ENCODE measurements at regions not wholly inside any gene's neighbourhood (a gene's known extent, or its start where the extent isn't known, plus 50 kb on each side); places are given as distances from the start of the nearest gene placed in this dataset.

DNA sequence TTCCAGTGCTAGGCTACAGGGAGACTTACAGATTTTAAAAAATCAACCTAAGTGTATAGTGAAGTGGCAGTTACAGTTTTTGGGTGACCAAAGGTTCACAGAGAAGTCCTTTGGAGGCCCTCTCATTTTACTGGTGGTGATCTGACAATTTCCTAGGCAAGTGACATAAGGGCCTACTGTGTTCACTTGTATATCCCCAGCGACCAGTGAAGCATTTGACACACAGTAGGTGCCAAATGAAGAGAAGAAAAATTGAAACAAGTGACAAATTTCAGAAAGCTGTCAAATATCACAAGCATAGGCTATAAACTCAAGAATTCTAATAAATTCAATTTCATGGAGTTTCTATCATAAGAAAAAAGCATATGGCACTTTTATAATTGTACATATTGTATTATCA is 89.5 kb downstream of the RPL22L1 start:
- DNase-seq: no peak

DNA sequence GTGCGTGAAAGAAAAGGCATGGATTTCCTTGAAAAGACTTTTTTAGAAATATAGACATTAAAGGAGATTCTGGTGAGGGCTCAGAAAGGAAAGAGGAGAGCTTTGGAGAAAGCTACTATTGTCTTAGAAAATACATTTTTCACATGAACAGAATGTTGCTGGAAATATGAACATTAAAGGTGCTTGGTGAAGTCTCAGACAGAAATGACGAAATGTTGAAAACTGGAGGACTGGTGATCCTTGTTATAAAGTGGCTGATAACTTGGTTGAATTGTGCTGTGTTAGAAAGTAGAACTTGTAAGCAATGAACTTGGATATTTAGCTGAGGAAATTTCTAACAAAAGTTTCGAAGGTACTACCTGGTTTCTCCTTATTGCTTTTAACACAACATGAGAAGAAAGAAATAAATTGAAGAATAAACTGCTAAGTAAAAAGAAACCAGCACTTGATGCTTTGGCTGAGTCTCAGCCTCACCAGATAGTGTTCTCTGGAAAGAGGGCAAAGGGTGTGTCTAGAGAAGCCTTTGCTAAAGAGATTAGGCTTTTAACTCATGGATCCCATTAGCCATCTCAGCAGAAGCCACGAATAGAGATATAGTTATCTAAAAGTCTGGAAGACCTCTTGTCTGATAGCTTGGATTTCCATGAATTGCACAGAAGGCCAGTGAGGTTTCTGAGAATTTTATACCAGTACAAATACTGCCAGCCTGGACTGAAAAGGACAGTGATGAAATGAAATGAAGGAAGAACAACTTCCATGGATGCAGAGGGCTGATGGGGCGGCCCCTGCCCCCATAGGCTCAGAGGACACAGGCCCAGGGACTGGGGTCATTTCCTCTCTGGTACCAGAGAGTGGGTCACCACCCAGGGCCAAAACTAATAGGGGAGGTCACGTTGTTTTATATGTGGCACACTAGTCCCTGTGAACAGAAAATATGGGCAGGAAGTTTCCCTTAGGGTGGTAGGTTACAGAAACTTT is 91.5 kb downstream of the RPL22L1 start:
- no peak for DNase-seq

DNA sequence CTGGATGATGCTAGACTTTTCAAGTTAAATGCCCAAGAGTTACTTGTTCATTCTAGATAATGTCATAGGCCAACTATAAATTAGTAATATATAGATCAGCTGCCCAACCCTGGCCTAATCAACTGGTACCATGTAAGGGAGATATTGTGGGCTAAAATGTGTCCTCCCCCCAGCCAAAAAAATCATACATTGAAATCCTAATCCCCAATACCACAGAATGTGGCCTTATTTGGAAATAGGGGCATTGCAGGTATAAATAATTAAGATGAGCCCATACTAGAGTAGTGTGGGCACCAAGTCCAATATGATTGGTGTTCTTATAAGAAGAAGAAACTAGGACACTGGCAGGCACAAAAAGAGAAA is 92.5 kb downstream of the RPL22L1 start:
- no peak for DNase-seq

DNA sequence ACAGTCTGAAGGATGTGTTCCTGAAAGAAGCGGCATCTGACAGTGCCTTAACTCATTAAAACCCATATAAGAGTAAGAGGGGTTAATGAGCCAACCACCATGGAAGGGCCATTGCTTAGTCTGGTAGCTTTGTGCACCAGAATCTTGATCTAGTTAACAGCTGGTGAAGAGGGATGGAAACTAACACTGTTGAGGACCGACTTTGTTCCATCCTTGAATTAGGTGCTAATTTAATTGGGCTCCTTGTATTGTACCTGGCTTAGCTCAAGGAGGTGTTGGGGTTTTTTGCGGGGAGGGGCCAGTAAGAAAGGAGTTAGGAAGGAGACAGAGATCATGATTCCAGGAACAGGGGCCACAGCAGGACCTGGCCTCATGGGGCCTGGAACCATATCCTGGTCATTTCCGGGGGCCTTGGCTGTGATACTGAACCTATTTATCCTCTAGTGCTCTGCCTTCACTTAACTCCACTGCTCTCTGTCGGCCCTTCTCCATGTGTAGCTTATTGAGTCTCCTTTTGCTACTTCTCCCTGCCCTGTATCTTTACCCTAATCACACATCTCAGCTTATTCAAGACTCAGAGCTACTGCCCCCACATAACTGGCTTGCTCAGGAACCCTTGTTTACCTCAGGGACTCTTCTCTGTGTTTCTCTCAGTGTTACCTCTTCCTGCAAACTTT is 93.0 kb downstream of the RPL22L1 start:
- no peak for DNase-seq

DNA sequence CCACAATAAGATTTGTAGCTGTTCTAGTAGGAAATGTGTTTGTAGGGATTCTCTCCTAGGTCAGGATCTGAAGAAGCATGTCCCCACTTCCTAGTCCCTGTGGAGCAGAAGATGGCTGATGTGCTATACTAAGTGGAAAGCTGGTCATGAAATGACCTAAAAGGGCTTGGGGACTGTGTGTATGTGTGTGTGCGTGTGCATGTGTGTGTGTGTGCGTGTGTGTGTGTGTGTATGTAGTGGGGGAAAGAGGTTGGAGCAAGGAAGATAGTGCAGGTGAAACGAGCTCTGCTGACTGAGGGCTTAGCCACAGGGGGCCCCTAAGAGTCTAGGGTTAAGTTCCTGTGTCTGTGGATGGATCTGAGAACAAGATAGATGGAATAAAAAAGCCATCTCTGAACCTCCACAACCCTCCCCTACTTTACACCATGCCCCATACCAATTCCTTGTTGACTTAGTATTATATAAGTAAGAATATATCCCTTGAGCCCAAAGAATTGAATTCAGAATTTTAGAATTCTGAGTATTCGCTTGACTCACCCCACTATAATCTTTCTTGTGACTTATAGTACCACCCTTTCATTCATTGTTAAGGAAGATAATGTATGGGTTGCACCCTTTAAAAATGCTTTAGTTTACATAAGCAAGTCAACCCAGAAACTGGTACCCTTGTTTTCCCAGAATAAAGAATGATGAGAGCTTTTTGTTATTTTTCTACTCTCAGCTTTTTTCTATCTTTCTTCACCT is 96.1 kb downstream of the RPL22L1 start:
- DNase-seq: no peak

DNA sequence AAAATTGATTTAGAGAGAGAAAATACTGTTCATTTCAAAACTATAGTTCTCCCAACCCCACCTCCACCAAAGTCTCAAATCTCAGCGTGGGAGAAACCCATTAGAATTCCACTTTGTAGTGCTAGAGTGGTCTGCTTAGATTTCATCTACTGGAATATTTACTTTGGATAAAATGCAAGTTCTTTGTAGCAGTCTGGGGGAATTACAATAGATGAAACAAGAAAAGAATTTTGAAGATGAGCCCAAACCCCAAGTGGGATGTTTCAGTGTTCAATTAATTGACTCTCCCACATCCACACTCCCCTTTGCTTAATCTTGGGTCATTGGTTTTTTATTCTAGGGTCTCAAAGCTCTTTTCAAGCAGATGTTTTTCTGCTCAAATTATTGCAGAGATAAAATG is 97.8 kb downstream of the RPL22L1 start:
- no peak for DNase-seq

DNA sequence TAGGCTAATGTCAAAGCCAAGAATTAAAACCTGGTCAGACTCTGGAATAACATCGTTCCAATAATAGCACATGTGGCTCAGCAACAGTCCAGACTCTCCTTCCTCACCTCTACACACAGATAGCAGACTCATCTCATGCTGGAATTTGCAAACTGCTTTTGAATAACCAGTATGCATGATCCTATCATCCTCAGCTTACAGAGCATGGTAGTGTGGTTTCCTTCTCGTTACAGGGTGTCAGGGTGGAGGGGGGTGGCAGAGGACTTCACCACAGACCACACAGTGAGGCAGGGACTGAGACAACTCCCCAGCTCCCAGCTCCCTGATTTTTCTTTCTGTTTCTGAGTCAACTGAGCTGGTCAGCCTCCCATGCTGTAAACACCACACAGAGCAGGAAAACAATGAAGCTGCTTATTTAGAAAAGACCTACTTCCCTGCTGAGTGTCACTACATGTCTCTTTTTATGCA is 101.6 kb downstream of the RPL22L1 start:
- no peak for DNase-seq

DNA sequence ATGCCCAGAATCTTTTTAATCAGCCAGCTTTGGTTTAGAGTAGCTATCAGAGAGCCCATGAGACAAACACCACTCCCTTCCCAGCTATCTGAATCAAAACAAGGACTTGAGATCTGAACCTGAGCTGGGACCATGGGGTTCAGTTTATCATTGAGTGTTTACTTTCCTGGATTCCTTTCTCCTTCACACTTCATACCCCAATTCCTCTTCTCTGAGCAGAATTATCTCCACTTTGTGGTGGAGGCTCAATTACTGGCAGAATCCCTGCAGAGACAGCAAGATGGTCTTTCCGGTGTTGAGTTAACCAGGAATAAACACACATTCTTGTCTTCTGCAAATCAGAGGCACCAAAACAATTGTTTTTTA is 102.4 kb downstream of the RPL22L1 start:
- DNase-seq: no peak

DNA sequence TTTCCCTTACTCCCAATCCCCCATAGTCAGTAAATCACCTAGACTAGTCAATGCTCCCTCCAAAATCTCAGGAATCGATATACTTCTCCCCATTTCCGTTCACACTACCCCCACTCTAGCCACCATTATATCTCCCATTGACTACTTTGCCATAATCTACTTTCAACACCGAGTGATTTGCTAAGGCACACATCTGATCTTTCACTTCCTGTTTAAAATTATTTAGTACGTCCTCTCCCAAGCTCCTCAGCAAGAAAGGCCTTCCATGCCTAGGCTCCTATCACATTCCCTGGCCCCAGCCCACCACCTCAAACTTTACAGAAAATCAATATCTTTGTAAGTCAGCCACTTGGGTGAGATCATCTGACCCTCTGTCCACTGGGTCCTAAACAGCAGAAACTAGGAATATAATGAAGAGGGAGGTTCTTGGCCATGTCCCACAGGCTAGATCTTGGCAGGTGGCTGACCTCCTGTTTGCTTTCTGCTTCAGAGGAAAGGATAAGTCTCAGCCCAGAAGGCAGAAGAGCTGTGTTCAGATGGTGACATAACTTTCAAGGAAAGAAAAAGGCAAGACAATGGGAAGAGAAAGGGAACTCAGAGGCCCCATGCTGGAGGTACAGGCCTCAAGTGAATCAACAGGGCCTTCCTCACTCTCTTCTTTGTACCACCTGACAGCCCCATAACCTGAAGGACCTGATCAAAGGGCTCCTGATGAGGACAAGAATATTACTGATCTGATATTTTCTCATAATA is 103.0 kb downstream of the RPL22L1 start:
- DNase-seq: no peak

DNA sequence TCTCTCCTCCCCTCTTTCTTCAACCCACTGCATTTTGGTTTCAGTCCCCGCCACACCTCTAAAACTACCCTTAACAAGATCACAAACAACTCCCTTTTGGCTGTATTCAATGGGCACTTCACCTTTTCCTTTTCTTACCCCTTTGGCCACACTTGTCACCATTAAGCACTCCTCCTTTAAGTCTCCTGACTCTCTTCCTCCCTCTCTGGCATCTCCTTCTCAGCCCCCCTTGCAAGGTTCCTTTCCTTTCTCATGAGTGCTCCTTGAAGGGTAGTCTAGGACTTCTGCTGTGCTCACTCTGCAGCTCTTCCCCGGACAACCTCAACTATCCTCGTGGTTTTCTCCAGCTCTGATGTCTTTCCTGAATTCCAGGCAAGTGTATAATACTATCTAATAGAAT is 103.7 kb downstream of the RPL22L1 start:
- no peak for DNase-seq

DNA sequence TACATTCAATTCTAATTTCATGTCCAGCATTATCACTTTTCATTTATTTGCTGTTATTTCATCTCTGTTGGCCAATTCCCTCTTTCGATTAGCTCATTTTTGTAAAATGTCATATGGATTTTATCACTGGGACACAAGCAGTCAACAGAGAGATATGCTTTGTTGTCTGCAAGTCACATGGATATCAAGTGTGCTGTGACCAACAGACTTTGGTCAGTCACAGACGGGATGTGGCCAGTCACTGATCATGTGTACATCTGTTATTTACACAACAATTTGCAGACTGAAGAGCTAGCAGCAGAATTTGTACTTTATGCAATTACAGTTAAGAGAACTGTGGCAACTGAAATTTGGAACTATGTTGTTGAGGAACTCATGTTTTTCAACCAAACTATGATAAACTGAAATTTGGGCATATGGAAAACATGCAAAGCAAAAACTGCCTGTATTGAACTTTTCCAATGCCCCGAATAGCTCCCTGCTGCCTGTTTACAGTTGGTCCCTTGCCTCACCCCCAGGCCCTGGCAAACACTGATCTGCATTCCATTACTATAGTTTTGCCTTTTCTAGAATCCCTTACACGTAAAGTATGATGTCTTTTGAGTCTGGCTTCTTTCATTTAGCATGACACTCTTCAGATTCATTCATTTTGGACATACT is 104.4 kb downstream of the RPL22L1 start:
- no peak for DNase-seq

DNA sequence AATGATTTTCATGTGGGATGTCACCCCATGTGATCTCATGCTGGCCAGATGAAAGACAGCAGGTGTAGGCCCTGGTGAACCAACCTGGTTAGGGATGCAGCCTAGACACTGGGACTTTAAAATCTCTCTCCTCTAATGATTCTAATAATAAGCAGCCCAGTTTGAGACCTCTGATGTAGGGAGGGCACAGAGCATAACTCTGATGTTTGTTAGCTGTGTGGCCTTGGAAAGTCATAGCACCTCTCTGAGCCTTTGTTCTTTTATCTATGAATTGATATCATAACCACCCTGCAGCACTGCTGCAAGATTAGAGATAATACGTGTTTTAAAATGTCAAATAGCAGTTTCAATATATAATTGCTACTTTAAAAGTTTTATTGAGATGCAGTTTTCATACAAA is 106.0 kb downstream of the RPL22L1 start:
- no peak for DNase-seq

DNA sequence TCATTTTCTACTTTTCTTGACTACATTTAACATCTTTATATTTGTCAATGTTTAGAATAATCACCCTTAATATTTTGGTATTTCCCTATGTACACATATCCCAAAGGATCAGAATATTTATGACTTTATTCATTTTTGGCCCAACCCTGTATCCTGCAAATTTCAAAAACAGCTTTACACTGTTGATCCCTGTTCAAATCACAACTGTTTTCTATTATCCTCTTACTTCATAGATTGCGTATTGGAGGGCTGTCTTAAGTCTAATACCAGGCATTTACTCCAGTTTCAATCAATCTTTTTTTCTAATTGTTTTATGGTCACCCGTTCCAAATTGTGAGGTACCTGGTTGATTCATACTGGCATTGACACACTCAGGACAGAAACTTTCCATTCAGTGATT is 107.9 kb downstream of the RPL22L1 start:
- DNase-seq: no peak

DNA sequence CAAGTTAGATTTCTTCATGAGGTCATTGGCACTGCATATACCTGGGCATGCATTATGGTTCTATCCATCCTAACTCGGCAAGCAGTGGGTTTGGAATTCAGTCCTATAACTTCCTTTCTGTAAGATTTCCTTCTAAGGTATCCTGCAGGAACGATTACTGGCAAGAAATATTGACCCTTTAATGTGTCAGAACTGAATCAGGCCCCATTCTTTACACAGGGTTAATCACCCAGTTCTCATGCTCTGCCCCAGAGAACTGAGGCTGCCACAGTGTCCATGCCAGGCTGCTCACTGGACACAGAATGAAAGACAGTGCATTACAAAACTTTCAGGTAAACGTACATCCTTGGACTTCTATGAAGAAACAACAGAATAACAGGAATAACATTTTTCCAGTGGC is 108.9 kb downstream of the RPL22L1 start:
- DNase-seq: no peak

DNA sequence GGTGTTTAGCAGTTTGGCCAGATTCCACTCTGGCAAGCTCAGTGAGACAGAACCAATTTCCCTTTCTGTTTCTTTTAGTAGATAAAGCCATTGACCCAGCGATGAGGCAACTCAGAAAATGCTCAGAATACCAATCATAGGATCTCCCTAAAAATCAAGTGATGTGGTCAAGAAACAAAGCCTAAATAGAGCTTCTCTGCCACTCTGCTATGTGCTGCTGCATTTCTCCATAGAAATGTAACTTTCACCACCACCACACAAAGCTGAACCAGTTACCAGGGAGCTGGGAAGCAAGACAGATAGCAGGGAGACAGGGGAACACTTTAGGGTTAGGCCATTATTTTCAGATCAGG is 109.8 kb downstream of the RPL22L1 start:
- no peak for DNase-seq

DNA sequence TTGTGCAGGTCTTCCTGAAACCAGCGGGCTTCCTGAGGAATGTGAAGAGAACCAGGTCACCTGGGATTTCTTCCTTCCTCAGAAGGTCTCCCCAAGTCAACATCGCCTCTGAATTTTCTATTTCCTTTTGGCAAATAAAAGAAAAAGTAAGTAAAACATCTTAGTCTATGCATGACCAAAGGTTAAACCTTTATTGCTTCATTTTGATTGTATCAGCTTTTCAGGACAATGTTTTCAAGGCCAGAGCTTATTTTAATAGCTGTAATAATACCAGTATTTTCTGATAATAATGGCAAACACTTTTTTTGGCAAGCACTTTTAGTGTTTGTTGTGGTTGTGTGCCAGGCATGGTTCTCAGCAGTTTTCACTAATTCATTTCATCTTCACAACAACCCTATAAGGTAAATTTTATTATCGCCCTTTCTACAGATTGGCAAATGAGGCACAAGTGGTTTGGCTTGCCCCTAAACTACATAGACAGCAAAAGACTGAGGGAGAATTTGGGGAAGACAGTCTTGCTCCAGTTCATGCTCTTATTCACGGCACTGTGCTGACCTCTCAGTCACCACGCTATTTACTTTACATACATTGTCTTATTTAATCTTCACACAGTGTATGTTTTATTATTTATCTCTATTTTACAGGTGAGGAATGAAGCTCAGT is 110.4 kb downstream of the RPL22L1 start:
- no peak for DNase-seq

DNA sequence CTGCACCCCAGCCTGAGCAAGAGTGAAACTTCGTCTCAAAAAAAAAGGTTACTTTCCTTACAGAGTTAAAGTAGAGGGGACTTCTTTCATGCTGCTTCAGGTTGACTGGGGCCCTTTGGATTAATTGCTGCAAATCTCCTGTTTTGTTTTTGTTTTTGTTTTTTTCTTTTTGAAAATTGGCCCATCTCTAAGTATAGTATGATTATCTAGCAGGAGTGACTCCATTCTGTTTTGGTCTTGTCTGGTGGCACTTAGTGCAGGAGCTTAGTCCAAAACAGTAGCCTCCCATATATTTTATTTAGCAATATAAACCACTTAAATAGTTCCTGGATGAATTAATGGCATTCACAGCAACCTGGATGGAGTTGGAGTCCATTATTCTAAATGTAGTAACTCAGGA is 113.0 kb downstream of the RPL22L1 start:
- DNase-seq: no peak

DNA sequence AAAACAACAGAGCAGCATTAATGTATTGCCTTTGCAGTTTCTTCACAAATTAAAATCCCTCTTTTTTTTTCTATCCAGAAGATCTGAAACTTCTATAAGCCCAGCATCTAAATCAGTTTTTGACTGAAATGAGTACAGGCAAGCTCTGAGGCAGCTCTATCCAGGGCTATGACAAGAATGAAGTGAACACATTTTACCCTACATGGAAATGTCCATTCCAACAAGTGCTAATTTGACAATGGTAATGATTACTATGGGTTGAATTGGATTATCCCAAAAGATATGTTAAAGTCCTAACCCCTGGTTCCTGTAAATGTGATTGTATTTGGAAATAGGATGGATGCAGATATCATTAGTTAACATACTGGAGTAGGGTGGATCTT is 115.7 kb downstream of the RPL22L1 start:
- no peak for DNase-seq

DNA sequence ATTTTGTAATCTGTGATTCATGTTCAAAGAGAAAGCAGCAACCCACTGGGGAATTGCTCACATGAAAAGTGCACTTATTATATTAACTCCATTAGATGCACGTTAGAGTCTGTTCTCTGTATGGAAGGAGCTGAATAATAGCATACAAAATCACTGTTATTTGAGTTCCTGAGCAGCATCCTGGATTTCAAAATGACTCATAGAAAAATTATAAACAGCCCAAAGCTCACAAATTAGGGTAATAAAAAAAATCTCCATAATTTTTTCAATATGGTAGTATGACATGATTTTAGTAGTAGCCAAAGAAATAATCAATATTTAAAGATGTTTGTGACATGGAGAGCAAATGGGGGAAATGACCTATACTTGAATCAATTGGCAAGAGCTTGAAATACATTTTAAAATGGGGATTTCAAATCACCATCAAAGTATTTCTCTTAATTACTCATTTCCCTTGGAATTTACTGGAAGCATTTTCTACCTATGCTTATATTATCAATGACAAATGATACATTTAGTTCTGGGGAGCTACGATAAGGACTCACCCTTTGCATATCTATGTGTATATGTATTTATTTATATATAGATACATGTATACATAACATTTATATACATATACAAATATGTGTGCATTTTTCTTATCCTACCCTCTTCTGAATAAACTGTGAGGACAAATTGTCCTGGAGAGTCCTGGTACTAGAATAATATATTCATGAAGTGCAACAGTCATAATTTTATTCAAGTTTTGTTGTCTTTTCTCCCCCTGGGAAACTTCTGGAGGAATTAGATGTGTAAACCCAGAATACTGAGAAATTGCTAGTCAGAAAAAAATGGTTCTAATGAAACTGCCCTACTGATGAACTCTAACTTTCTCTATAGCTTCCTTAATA is 116.3 kb downstream of the RPL22L1 start:
- no peak for DNase-seq

DNA sequence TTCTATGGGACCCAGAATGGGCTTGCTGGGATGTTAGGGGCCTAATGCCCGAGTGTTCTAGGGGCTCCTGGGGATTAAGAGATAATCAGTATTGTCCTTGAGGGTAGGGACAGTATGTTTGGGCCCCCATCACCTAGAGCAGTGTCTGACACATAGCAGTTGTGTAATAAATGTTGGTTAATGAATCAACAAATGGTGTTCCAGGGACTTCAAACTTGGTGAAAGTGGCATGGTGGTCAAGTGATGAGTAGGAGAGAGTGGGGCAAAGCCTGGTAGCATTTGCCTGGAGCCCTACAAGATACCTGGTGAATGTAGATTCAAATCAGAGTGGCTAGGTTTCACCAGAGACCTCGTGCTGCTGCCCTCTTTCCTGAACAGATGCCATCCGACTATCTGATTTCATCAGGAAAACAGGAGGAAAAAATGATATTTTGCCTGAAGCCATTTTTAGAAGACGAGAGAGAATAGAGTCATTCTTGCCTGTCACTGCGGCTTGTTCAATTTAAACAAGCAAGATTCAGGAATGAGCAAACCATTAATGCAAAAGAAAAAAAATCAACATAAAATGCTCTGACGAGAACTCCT is 117.3 kb downstream of the RPL22L1 start:
- DNase-seq: no peak
